HG03039 (cell line): ENCODE measurements at regions not wholly inside any gene's neighbourhood (a gene's known extent, or its start where the extent isn't known, plus 50 kb on each side); places are given as distances from the start of the nearest gene placed in this dataset.
A peak's percentile ranks its signal among the peaks of the same experiment; 100 is the strongest.

Source experiments
- ATAC-seq: cut with Tn5 transposase; IDR thresholded peaks from one replicate; pipeline ENCODE4 v1.9.1; 2021; ENCODE audit warnings: mild to moderate bottlenecking, moderate library complexity; ENCODE audit not compliant: unreplicated experiment

GRCh38 chr6:119479860-119480655 lies 130.5 kb upstream of the MAN1A1 start:
- no peak for ATAC-seq

GRCh38 chr6:119476554-119476953 lies 127.0 kb upstream of the MAN1A1 start:
- ATAC-seq = peak; percentile 77

- ATAC-seq = no peak
These were observed 126.5 kb upstream of the MAN1A1 start for GRCh38 chr6:119476024-119476423.

- peak; percentile 54 for ATAC-seq
These were observed 121.5 kb upstream of the MAN1A1 start for GRCh38 chr6:119470893-119471542.

GRCh38 chr6:119467488-119468081 lies 118.0 kb upstream of the MAN1A1 start:
- ATAC-seq = no peak

GRCh38 chr6:119466226-119466625 lies 116.7 kb upstream of the MAN1A1 start:
- ATAC-seq = no peak

- ATAC-seq = peak; percentile 76
These were observed 113.6 kb upstream of the MAN1A1 start for GRCh38 chr6:119463081-119463626.

- no peak for ATAC-seq
These were observed 111.6 kb upstream of the MAN1A1 start for GRCh38 chr6:119461187-119461586.

- ATAC-seq = peak; percentile 75
These were observed 109.8 kb upstream of the MAN1A1 start for GRCh38 chr6:119459207-119459974.

- no peak for ATAC-seq
These were observed 105.2 kb upstream of the MAN1A1 start for GRCh38 chr6:119454714-119455113.

GRCh38 chr6:119453242-119454200 lies 104.0 kb upstream of the MAN1A1 start:
- ATAC-seq = no peak

GRCh38 chr6:119449331-119450156 lies 100.0 kb upstream of the MAN1A1 start:
- ATAC-seq = no peak

GRCh38 chr6:119447921-119448320 lies 98.4 kb upstream of the MAN1A1 start:
- no peak for ATAC-seq

GRCh38 chr6:119446609-119447008 lies 97.0 kb upstream of the MAN1A1 start:
- no peak for ATAC-seq

GRCh38 chr6:119446115-119446554 lies 96.6 kb upstream of the MAN1A1 start:
- ATAC-seq = no peak

GRCh38 chr6:119445666-119446065 lies 96.1 kb upstream of the MAN1A1 start:
- ATAC-seq = no peak

- peak; percentile 52 for ATAC-seq
These were observed 95.3 kb upstream of the MAN1A1 start for GRCh38 chr6:119444642-119445557.
